Body of pancreas (tissue), 4 donors: ENCODE measurements at regions not wholly inside any gene's neighbourhood (a gene's known extent, or its start where the extent isn't known, plus 50 kb on each side); places are given as distances from the start of the nearest gene placed in this dataset.

Source experiments
- POLR2A ChIP-seq, 3 donors: fragments of 450-650 bp; IDR thresholded peaks; one replicate each; pipeline ENCODE4 v1.6.1; 2016; ENCODE audit warnings: antibody characterized with exemption in 3 of 3, mild to moderate bottlenecking in 2 of 3
- TF ChIP-seq, protein P1 (sequence below), 7 experiments: fragments of 450-650 bp in 4 of 7; fragments of 200-600 bp in 3 of 7; sonication (generic) in 3 of 7; IDR thresholded peaks; one replicate each; pipeline ENCODE4 v1.5.1; 2016 to 2019; ENCODE audit warnings: antibody characterized with exemption in 7 of 7

DNA sequence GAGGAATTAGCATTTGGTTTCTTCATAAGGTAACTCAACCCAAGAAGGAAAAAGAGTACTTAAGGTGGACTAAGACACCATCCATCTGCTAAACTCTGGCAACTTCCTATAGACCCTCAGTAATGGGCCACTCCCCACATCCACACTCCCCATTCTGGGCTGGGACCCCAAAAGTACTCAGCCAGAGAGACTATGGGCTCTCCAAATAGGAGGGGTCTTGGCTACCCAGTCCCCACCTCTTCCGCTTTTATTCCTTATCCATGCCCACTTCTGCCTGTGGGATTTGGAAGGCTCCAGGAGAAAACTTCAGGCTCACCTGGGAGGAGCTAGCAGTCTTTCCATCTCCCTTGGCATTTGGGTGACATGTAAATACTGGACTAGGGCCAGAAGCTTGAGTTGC is 164.5 kb upstream of the CCL2 start:
- TF ChIP-seq, protein P1, sequence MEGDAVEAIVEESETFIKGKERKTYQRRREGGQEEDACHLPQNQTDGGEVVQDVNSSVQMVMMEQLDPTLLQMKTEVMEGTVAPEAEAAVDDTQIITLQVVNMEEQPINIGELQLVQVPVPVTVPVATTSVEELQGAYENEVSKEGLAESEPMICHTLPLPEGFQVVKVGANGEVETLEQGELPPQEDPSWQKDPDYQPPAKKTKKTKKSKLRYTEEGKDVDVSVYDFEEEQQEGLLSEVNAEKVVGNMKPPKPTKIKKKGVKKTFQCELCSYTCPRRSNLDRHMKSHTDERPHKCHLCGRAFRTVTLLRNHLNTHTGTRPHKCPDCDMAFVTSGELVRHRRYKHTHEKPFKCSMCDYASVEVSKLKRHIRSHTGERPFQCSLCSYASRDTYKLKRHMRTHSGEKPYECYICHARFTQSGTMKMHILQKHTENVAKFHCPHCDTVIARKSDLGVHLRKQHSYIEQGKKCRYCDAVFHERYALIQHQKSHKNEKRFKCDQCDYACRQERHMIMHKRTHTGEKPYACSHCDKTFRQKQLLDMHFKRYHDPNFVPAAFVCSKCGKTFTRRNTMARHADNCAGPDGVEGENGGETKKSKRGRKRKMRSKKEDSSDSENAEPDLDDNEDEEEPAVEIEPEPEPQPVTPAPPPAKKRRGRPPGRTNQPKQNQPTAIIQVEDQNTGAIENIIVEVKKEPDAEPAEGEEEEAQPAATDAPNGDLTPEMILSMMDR (IDR thresholded peaks at IDR 0.05), result no peak
- no peak for TF ChIP-seq POLR2A (IDR thresholded peaks at IDR 0.05)
